ENCODE measurements at regions not wholly inside any gene's neighbourhood (a gene's known extent, or its start where the extent isn't known, plus 50 kb on each side); places are given as distances from the start of the nearest gene placed in this dataset.

GRCh38 chr10:124144536-124144935 is 51.1 kb upstream of the CHST15 start:
- no peaks in the 10 kb centered on the region for H3K36me3 ChIP-seq (ENCODE audit: control insufficient read depth in 2 of 2, insufficient read depth in 1 of 2, low read length in 2 of 2)
- H3K4me1 ChIP-seq (ENCODE audit: control insufficient read depth, insufficient read depth, low read length), result no peaks in the 10 kb centered on the region
- H3K4me3 ChIP-seq (ENCODE audit: low read depth, low read length), result no peak overlapping the region
- H3K27ac ChIP-seq (ENCODE audit: extremely low read depth, low read depth, low read length), result no peak overlapping the region
- H3K9me3 ChIP-seq (ENCODE audit: control insufficient read depth, insufficient read depth, low read depth, low read length), result no peaks in the 10 kb centered on the region
- TF ChIP-seq ZNF549 (tag by site-specific recombination; IDR thresholded peaks at IDR 0.05) (no peak), KLF9 (tag by site-specific recombination; IDR thresholded peaks at IDR 0.05; ENCODE audit: low read depth) (no peak), ZNF571 (tag by site-specific recombination; IDR thresholded peaks at IDR 0.05) (no peak)
- ChIA-PET CTCF (no interaction called here), POLR2A (no interaction called here)

- no peak for TF ChIP-seq SCRT1 (tag by site-specific recombination; IDR thresholded peaks at IDR 0.05; ENCODE audit: borderline replicate concordance)
- TF ChIP-seq ZNF394 (tag by site-specific recombination; IDR thresholded peaks at IDR 0.05; ENCODE audit: borderline replicate concordance), result no peak
- TF ChIP-seq ZNF664 (tag by site-specific recombination; IDR thresholded peaks at IDR 0.05), result no peak
- TF ChIP-seq ZNF785 (tag by site-specific recombination; IDR thresholded peaks at IDR 0.05), result no peak
- TF ChIP-seq ZNF513 (tag by site-specific recombination; IDR thresholded peaks at IDR 0.05), result no peak
- TF ChIP-seq ZNF624 (tag by site-specific recombination; IDR thresholded peaks at IDR 0.05), result no peak
- TF ChIP-seq ZBTB10 (tag by site-specific recombination; IDR thresholded peaks at IDR 0.05), result no peak
- TF ChIP-seq ZNF354C (tag by site-specific recombination; IDR thresholded peaks at IDR 0.05; ENCODE audit: borderline replicate concordance, low read depth), result no peak
- TF ChIP-seq ZNF561 (tag by site-specific recombination; IDR thresholded peaks at IDR 0.05; ENCODE audit: borderline replicate concordance), result no peak
- TF ChIP-seq TSHZ1 (tag by site-specific recombination; IDR thresholded peaks at IDR 0.05; ENCODE audit: borderline replicate concordance), result no peak
- no peak for TF ChIP-seq ATF2 (tag by site-specific recombination; IDR thresholded peaks at IDR 0.05; ENCODE audit: low read depth)
- no peak for TF ChIP-seq PATZ1 (tag by site-specific recombination; IDR thresholded peaks at IDR 0.05)
- no peak for TF ChIP-seq ELK4 (IDR thresholded peaks at IDR 0.05; ENCODE audit: borderline replicate concordance, low read depth, low read length)
- TF ChIP-seq ZNF2 (tag by site-specific recombination; IDR thresholded peaks at IDR 0.05), result no peak
- TF ChIP-seq ZNF350 (tag by site-specific recombination; IDR thresholded peaks at IDR 0.05), result no peak
- TF ChIP-seq ZNF362 (tag by site-specific recombination; IDR thresholded peaks at IDR 0.05), result no peak
- Histone ChIP-seq H3K4me1 (ENCODE audit: control insufficient read depth, insufficient read depth, low read length) (no peaks in the 10 kb centered on the region), H3K4me3 (ENCODE audit: low read depth, low read length) (no peak overlapping the region), H3K27ac (ENCODE audit: extremely low read depth, low read depth, low read length) (no peak overlapping the region), H3K36me3 (ENCODE audit: control insufficient read depth in 2 of 2, insufficient read depth in 1 of 2, low read length in 2 of 2) (no peaks in the 10 kb centered on the region), H3K9me3 (ENCODE audit: control insufficient read depth, insufficient read depth, low read depth, low read length) (no peaks in the 10 kb centered on the region)
- ChIA-PET POLR2A (no interaction called here), CTCF (no interaction called here)
These were observed 50.3 kb upstream of the CHST15 start for GRCh38 chr10:124143721-124144120.

Data from HEK293 (cell line).